ENCODE measurements at regions not wholly inside any gene's neighbourhood (a gene's known extent, or its start where the extent isn't known, plus 50 kb on each side); places are given as distances from the start of the nearest gene placed in this dataset.

DNA sequence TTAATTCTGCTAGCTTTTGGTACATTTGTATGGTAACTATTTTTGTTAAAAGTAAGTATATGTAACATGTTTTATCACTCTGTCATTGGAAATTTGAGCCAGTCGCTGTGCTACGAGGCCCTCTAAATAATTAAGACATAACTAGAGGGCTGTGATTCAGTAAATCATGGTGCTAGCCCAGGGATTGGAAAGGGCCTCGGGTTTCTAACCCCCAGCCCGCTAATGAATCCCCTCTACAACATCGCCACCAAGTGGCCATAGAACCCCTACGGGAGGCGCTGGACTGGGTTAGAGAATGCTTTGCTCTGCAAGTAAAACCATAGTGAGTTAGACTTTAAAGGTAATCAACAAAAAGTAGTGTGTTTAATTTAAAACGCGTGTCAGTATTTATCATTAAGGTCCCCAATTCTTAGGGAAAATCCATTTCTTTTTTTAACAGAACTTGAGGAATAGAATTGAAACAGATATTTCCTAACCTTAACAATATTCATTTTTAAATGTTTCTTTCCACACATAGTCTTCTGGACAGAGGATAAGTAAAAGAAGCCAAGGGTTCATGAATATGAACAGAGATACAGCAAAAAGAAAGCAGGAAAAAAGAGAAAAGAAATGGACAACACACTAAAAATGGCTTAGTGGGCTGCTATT, 744.7 kb downstream of the EPHA3 start:
- TF ChIP-seq, protein P1, sequence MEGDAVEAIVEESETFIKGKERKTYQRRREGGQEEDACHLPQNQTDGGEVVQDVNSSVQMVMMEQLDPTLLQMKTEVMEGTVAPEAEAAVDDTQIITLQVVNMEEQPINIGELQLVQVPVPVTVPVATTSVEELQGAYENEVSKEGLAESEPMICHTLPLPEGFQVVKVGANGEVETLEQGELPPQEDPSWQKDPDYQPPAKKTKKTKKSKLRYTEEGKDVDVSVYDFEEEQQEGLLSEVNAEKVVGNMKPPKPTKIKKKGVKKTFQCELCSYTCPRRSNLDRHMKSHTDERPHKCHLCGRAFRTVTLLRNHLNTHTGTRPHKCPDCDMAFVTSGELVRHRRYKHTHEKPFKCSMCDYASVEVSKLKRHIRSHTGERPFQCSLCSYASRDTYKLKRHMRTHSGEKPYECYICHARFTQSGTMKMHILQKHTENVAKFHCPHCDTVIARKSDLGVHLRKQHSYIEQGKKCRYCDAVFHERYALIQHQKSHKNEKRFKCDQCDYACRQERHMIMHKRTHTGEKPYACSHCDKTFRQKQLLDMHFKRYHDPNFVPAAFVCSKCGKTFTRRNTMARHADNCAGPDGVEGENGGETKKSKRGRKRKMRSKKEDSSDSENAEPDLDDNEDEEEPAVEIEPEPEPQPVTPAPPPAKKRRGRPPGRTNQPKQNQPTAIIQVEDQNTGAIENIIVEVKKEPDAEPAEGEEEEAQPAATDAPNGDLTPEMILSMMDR (IDR thresholded peaks at IDR 0.05) = no peak

DNA sequence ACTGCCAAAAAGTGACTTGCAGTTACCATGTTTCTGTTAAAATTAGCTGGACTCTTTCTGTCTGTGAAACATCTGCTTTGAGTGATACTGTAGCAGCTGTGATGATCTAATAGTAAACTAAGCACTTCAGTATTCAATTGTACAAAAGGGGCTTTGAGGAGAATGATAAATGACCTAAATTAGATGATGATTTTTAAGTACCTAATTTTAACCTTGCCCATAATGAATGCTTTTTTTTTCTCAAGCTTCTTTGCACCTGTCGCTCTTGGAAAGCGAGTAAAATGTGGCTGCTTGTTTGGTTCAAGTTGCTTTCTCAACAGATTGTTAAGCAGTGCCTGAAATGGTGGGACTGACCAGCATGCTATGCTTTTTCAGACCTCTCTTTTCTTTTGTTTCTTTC, 752.3 kb downstream of the EPHA3 start:
- POLR2A ChIA-PET = no interaction called here
- Mint-ChIP-seq H3K27ac (no peak overlapping the region), H3K4me3 (no peak overlapping the region), H3K4me1 (ENCODE audit: low read depth) (no peaks in the 10 kb centered on the region), H3K27me3 (no peaks in the 10 kb centered on the region), H3K36me3 (ENCODE audit: low read depth) (no peaks in the 10 kb centered on the region), H3K9me3 (peaks cover 10% of the 10 kb centered on the region)
- DNase-seq (no peak), ATAC-seq (ENCODE audit: poor library complexity) (no peak)
- no peaks in the 10 kb centered on the region for H3K27me3 ChIP-seq (ENCODE audit: control insufficient read depth in 1 of 2, insufficient read depth in 2 of 2, low read length in 2 of 2)
- intact Hi-C loops (cut with DNase I, micrococcal nuclease) = no loop called here
- TF ChIP-seq, protein P1 (IDR thresholded peaks at IDR 0.05) = no peak
- CTCF ChIA-PET = no interaction called here
- H3K4me3 ChIP-seq (ENCODE audit: low read length) = no peak overlapping the region
- no peak overlapping the region for H3K27ac ChIP-seq (ENCODE audit: low read depth in 1 of 2, low read length in 2 of 2)
- no peaks in the 10 kb centered on the region for H3K9me3 ChIP-seq (ENCODE audit: control insufficient read depth in 1 of 2, insufficient read depth in 1 of 2, low read length in 2 of 2)
- no peaks in the 10 kb centered on the region for H3K36me3 ChIP-seq (ENCODE audit: insufficient read depth, low read length)
- no peaks in the 10 kb centered on the region for H3K4me1 ChIP-seq (ENCODE audit: insufficient read depth, low read length)

More for the DNA sequence above, 744.7 kb downstream of the EPHA3 start:
- Histone ChIP-seq H3K4me3 (ENCODE audit: low read length) (no peak overlapping the region), H3K36me3 (ENCODE audit: insufficient read depth, low read length) (no peaks in the 10 kb centered on the region), H3K27me3 (ENCODE audit: control insufficient read depth in 1 of 2, insufficient read depth in 2 of 2, low read length in 2 of 2) (no peaks in the 10 kb centered on the region), H3K4me1 (ENCODE audit: insufficient read depth, low read length) (no peaks in the 10 kb centered on the region), H3K9me3 (ENCODE audit: control insufficient read depth in 1 of 2, insufficient read depth in 1 of 2, low read length in 2 of 2) (no peaks in the 10 kb centered on the region), H3K27ac (ENCODE audit: low read depth in 1 of 2, low read length in 2 of 2) (no peak overlapping the region)
- POLR2A ChIA-PET = no interaction called here
- intact Hi-C loops (cut with DNase I, micrococcal nuclease) = no loop called here
- CTCF ChIA-PET = no interaction called here
- Mint-ChIP-seq H3K9me3 (peaks cover 11% of the 10 kb centered on the region), H3K27ac (no peak overlapping the region), H3K4me1 (ENCODE audit: low read depth) (no peaks in the 10 kb centered on the region), H3K36me3 (ENCODE audit: low read depth) (no peaks in the 10 kb centered on the region), H3K4me3 (no peak overlapping the region), H3K27me3 (no peaks in the 10 kb centered on the region)
- ATAC-seq (ENCODE audit: poor library complexity) = no peak
- DNase-seq = no peak

DNA sequence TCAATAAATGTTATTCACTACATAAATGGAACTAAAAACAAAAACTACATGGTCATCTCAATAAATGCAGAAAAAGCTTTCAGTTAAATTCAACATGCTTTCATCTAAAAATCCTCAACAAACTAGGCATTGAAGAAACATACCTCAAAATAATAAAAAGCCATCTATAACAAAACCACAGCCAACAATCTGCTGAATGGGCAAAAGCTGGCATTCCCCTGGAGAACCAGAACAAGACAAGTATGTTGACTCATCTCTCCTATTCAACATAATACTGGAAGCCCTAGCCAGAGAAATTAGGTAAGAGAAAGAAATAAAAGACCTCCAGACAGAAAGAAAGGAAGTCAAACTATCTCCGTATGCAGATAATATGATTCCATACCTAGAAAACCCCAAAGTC, 759.9 kb downstream of the EPHA3 start:
- H3K9me3 ChIP-seq (ENCODE audit: control insufficient read depth in 1 of 2, insufficient read depth in 1 of 2, low read length in 2 of 2) = no peaks in the 10 kb centered on the region
- no peak overlapping the region for H3K27ac ChIP-seq (ENCODE audit: low read depth in 1 of 2, low read length in 2 of 2)
- H3K27ac Mint-ChIP-seq = no peak overlapping the region
- ATAC-seq (ENCODE audit: poor library complexity) (no peak), DNase-seq (no peak)
- intact Hi-C loops (cut with DNase I, micrococcal nuclease) = no loop called here
- H3K4me3 Mint-ChIP-seq = no peak overlapping the region
- no peaks in the 10 kb centered on the region for H3K4me1 ChIP-seq (ENCODE audit: insufficient read depth, low read length)
- H3K27me3 Mint-ChIP-seq = no peaks in the 10 kb centered on the region
- POLR2A ChIA-PET = no interaction called here
- no peaks in the 10 kb centered on the region for H3K36me3 ChIP-seq (ENCODE audit: insufficient read depth, low read length)
- no peaks in the 10 kb centered on the region for H3K36me3 Mint-ChIP-seq (ENCODE audit: low read depth)
- H3K4me1 Mint-ChIP-seq (ENCODE audit: low read depth) = no peaks in the 10 kb centered on the region
- peaks cover 3% of the 10 kb centered on the region for H3K9me3 Mint-ChIP-seq
- no peak overlapping the region for H3K4me3 ChIP-seq (ENCODE audit: low read length)
- H3K27me3 ChIP-seq (ENCODE audit: control insufficient read depth in 1 of 2, insufficient read depth in 2 of 2, low read length in 2 of 2) = no peaks in the 10 kb centered on the region
- TF ChIP-seq, protein P1 (IDR thresholded peaks at IDR 0.05) = no peak
- CTCF ChIA-PET = no interaction called here
